ENCODE measurements at regions not wholly inside any gene's neighbourhood (a gene's known extent, or its start where the extent isn't known, plus 50 kb on each side); places are given as distances from the start of the nearest gene placed in this dataset.

DNA sequence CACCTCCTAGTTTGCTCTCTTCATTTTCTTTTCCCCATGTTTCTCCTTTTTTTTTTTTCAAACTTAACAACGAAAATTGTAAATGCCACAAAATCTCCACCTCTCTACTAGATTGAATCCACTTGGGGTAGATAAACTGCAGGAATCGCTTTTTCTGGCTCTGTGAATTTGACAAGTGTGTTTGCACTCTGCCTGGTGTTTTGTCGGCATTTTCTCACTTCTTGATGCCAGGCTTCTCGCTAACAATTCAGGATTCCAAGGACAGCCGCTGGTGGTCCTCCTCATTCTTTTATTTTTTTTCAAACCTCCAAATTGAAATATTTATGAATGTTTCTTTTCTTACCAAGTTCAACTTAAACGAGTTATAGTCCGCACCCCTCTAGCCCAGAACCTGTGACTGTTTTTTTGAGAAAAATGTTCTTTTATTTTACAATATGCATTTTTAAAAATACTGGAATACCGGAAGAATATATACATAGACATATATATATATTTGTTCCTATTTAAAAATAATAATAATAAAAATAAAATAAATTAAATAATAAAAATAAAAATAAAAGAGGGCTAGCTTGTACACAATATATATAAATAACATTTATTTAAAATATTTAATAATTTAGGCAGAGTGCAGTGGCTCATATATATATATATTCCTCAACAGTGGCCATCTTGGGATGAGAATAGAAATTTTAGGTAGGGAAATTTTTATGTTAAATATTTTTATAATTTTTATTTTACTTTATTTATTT, 538.8 kb downstream of the TYW1 start:
- TF ChIP-seq POLR2A (IDR thresholded peaks at IDR 0.05) = no peak
- no peak for TF ChIP-seq EP300 (IDR thresholded peaks at IDR 0.05)
- TF ChIP-seq, protein P1, sequence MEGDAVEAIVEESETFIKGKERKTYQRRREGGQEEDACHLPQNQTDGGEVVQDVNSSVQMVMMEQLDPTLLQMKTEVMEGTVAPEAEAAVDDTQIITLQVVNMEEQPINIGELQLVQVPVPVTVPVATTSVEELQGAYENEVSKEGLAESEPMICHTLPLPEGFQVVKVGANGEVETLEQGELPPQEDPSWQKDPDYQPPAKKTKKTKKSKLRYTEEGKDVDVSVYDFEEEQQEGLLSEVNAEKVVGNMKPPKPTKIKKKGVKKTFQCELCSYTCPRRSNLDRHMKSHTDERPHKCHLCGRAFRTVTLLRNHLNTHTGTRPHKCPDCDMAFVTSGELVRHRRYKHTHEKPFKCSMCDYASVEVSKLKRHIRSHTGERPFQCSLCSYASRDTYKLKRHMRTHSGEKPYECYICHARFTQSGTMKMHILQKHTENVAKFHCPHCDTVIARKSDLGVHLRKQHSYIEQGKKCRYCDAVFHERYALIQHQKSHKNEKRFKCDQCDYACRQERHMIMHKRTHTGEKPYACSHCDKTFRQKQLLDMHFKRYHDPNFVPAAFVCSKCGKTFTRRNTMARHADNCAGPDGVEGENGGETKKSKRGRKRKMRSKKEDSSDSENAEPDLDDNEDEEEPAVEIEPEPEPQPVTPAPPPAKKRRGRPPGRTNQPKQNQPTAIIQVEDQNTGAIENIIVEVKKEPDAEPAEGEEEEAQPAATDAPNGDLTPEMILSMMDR (IDR thresholded peaks at IDR 0.05) = no peak
- no peak for TF ChIP-seq POLR2AphosphoS5 (IDR thresholded peaks at IDR 0.05)

Data from gastroesophageal sphincter (tissue), 3 donors.